Prostate gland (tissue), 2 donors: ENCODE measurements at regions not wholly inside any gene's neighbourhood (a gene's known extent, or its start where the extent isn't known, plus 50 kb on each side); places are given as distances from the start of the nearest gene placed in this dataset.

ENCODE experiments used
- CTCF ChIP-seq, 4 experiments: fragments of 200-600 bp in 2 of 4; fragments of 450-650 bp in 2 of 4; sonication (generic) in 2 of 4; IDR thresholded peaks; 1 replicate in 3 of 4; 2 replicates in 1 of 4; pipeline ENCODE4 v1.5.1; 2016 to 2019; ENCODE audit warnings: antibody characterized with exemption in 4 of 4, mild to moderate bottlenecking in 2 of 4, moderate library complexity in 2 of 4
- POLR2A ChIP-seq: fragments of 450-650 bp; IDR thresholded peaks from one replicate; pipeline ENCODE4 v1.6.1; 2016; ENCODE audit warnings: antibody characterized with exemption, mild to moderate bottlenecking
- POLR2AphosphoS5 ChIP-seq: sonication (generic); formaldehyde crosslinking; IDR thresholded peaks from one replicate; pipeline ENCODE4 v1.6.1; 2017; ENCODE audit warnings: antibody characterized with exemption

GRCh38 chr15:59940456-59940855 lies 63.7 kb upstream of the FOXB1 start:
- TF ChIP-seq CTCF (IDR thresholded peaks at IDR 0.05) (no peak), POLR2A (no peak), POLR2AphosphoS5 (no peak)
